ENCODE measurements at regions not wholly inside any gene's neighbourhood (a gene's known extent, or its start where the extent isn't known, plus 50 kb on each side); places are given as distances from the start of the nearest gene placed in this dataset.
"Not testable (repeated sequence)": the region's sequence is repeated elsewhere in the genome, so short reads cannot be mapped to it uniquely, and the experiment has no call there.

GRCh38 chr14:27668531-27668930 is 1070.7 kb upstream of the NOVA1 start:
- no peaks in the 10 kb centered on the region for H3K36me3 Mint-ChIP-seq
- no peaks in the 10 kb centered on the region for H3K36me3 ChIP-seq (ENCODE audit: control insufficient read depth, insufficient read depth, low read length)
- no peak overlapping the region for H3K27ac Mint-ChIP-seq
- peaks cover 3 to 38% (median 17%) of the 10 kb centered on the region in 7 donors for H3K9me3 Mint-ChIP-seq
- peaks cover 0 to 4% of the 10 kb centered on the region in 2 experiments for H3K9me3 ChIP-seq (ENCODE audit: control insufficient read depth in 2 of 2, low read length in 2 of 2)
- DNase-seq: no peak
- no peaks in the 10 kb centered on the region for H3K4me1 Mint-ChIP-seq
- ATAC-seq (ENCODE audit: low read depth in 2 of 2): no peak
- no peak overlapping the region for H3K4me3 Mint-ChIP-seq
- no peaks in the 10 kb centered on the region for H3K4me1 ChIP-seq (ENCODE audit: control insufficient read depth, insufficient read depth, low read length, poor library complexity, severe bottlenecking)
- H3K27me3 Mint-ChIP-seq: no peaks in the 10 kb centered on the region
- H3K27me3 ChIP-seq (ENCODE audit: control insufficient read depth, insufficient read depth, low read length): no peaks in the 10 kb centered on the region
- H3K27ac ChIP-seq (ENCODE audit: insufficient read depth, low read length, poor library complexity, severe bottlenecking): no peak overlapping the region
- no peak overlapping the region for H3K4me3 ChIP-seq (ENCODE audit: low read depth, low read length)

- Mint-ChIP-seq H3K4me3 (no peak overlapping the region), H3K4me1 (no peaks in the 10 kb centered on the region), H3K9me3 (peaks cover 1 to 27% (median 9%) of the 10 kb centered on the region in 7 donors), H3K27me3 (no peaks in the 10 kb centered on the region), H3K36me3 (no peaks in the 10 kb centered on the region), H3K27ac (no peak overlapping the region)
- DNase-seq (no peak), ATAC-seq (ENCODE audit: low read depth in 2 of 2) (no peak)
- H3K27me3 ChIP-seq (ENCODE audit: control insufficient read depth, insufficient read depth, low read length): no peaks in the 10 kb centered on the region
- H3K36me3 ChIP-seq (ENCODE audit: control insufficient read depth, insufficient read depth, low read length): no peaks in the 10 kb centered on the region
- no peak overlapping the region for H3K27ac ChIP-seq (ENCODE audit: insufficient read depth, low read length, poor library complexity, severe bottlenecking)
- H3K4me1 ChIP-seq (ENCODE audit: control insufficient read depth, insufficient read depth, low read length, poor library complexity, severe bottlenecking): no peaks in the 10 kb centered on the region
- peaks cover 0 to 4% of the 10 kb centered on the region in 2 experiments for H3K9me3 ChIP-seq (ENCODE audit: control insufficient read depth in 2 of 2, low read length in 2 of 2)
- H3K4me3 ChIP-seq (ENCODE audit: low read depth, low read length): no peak overlapping the region
Observed at GRCh38 chr14:27672047-27672446, 1074.2 kb upstream of the NOVA1 start.

DNA sequence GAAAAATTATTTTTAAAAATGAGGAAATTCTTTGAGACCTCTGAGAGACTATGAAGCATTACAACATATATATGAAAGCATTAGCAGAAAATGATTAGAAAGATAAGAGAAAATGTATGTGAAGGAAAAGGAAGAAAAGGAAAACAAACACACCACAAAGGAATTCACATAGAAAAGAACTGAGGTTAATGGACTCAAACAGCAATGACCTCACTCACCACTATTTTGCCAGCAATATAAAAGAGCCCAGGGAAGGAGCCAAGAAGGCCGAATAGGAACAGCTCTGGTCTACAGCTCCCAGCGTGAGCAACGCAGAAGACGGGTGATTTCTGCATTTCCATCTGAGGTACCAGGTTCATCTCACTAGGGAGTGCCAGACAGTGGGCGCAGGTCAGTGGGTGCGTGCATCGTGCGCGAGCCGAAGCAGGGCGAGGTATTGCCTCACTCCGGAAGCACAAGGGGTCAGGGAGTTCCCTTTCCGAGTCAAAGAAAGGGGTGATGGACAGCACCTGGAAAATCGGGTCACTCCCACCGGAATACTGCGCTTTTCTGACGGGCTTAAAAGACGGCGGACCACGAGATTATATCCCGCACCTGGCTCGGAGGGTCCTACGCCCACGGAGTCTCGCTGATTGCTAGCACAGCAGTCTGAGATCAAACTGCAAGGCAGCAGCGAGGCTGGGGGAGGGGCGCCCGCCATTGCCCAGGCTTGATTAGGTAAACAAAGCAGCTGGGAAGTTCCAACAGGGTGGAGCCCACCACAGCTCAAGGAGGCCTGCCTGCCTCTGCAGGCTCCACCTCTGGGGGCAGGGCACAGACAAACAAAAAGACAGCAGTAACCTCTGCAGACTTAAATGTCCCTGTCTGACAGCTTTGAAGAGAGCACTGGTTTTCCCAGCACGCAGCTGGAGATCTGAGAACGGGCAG is 1075.2 kb upstream of the NOVA1 start:
- H3K9me3 Mint-ChIP-seq: peaks cover 1 to 24% (median 9%) of the 10 kb centered on the region in 7 donors
- not testable (repeated sequence) for H3K36me3 ChIP-seq (ENCODE audit: control insufficient read depth, insufficient read depth, low read length); H3K27ac Mint-ChIP-seq; DNase-seq; ATAC-seq (ENCODE audit: low read depth in 2 of 2); H3K4me3 ChIP-seq (ENCODE audit: low read depth, low read length); H3K27me3 ChIP-seq (ENCODE audit: control insufficient read depth, insufficient read depth, low read length); H3K4me1 ChIP-seq (ENCODE audit: control insufficient read depth, insufficient read depth, low read length, poor library complexity, severe bottlenecking); H3K4me3 Mint-ChIP-seq; H3K27me3 Mint-ChIP-seq; H3K36me3 Mint-ChIP-seq; H3K9me3 ChIP-seq (ENCODE audit: control insufficient read depth in 2 of 2, low read length in 2 of 2); H3K4me1 Mint-ChIP-seq; H3K27ac ChIP-seq (ENCODE audit: insufficient read depth, low read length, poor library complexity, severe bottlenecking)

DNA sequence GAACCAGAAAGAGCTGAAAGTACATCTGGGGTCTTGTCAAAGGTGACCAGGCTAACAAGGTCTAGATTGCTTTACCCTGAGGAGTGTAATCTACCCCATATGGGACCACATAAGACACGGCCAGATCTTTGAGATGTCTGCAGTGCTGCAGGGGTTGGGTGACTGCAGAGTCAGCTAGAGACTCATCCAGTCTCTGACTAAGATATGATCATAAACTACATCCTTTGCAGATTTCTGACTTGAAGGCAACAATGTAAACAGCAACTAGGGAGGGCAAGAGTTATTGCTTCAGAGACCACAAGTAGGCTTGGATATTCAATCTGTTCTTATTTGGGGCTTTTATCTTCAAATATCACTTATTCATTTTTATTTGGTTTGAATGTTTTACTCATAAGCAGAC is 1080.5 kb upstream of the FOXG1 start:
- H3K4me3 ChIP-seq (ENCODE audit: low read depth, low read length): no peak overlapping the region
- no peaks in the 10 kb centered on the region for H3K36me3 ChIP-seq (ENCODE audit: control insufficient read depth, insufficient read depth, low read length)
- no peaks in the 10 kb centered on the region for H3K27me3 Mint-ChIP-seq
- ATAC-seq (ENCODE audit: low read depth in 2 of 2): no peak
- no peak for DNase-seq
- no peaks in the 10 kb centered on the region for H3K4me1 Mint-ChIP-seq
- no peaks in the 10 kb centered on the region for H3K27me3 ChIP-seq (ENCODE audit: control insufficient read depth, insufficient read depth, low read length)
- no peaks in the 10 kb centered on the region for H3K36me3 Mint-ChIP-seq
- H3K27ac ChIP-seq (ENCODE audit: insufficient read depth, low read length, poor library complexity, severe bottlenecking): no peak overlapping the region
- H3K9me3 Mint-ChIP-seq: peaks cover 0 to 32% (median 7%) of the 10 kb centered on the region in 7 donors
- peaks cover 1 to 22% of the 10 kb centered on the region in 2 experiments for H3K9me3 ChIP-seq (ENCODE audit: control insufficient read depth in 2 of 2, low read length in 2 of 2)
- H3K4me3 Mint-ChIP-seq: no peak overlapping the region
- H3K27ac Mint-ChIP-seq: no peak overlapping the region
- H3K4me1 ChIP-seq (ENCODE audit: control insufficient read depth, insufficient read depth, low read length, poor library complexity, severe bottlenecking): no peaks in the 10 kb centered on the region

- DNase-seq (no peak), ATAC-seq (ENCODE audit: low read depth in 2 of 2) (no peak)
- Histone ChIP-seq H3K27me3 (ENCODE audit: control insufficient read depth, insufficient read depth, low read length) (no peaks in the 10 kb centered on the region), H3K4me3 (ENCODE audit: low read depth, low read length) (no peak overlapping the region), H3K4me1 (ENCODE audit: control insufficient read depth, insufficient read depth, low read length, poor library complexity, severe bottlenecking) (no peaks in the 10 kb centered on the region), H3K9me3 (ENCODE audit: control insufficient read depth in 2 of 2, low read length in 2 of 2) (peaks cover 0 to 22% of the 10 kb centered on the region in 2 experiments), H3K27ac (ENCODE audit: insufficient read depth, low read length, poor library complexity, severe bottlenecking) (no peak overlapping the region), H3K36me3 (ENCODE audit: control insufficient read depth, insufficient read depth, low read length) (no peaks in the 10 kb centered on the region)
- Mint-ChIP-seq H3K27ac (no peak overlapping the region), H3K4me3 (no peak overlapping the region), H3K9me3 (peaks cover 0 to 43% (median 7%) of the 10 kb centered on the region in 7 donors), H3K36me3 (no peaks in the 10 kb centered on the region), H3K4me1 (no peaks in the 10 kb centered on the region), H3K27me3 (no peaks in the 10 kb centered on the region)
Observed at GRCh38 chr14:27688841-27689444, 1077.6 kb upstream of the FOXG1 start.

GRCh38 chr14:27712364-27712763 is 1054.2 kb upstream of the FOXG1 start:
- DNase-seq (no peak), ATAC-seq (ENCODE audit: low read depth in 2 of 2) (no peak)
- peaks cover 12 to 14% of the 10 kb centered on the region in 2 experiments for H3K9me3 ChIP-seq (ENCODE audit: control insufficient read depth in 2 of 2, low read length in 2 of 2)
- no peaks in the 10 kb centered on the region for H3K27me3 Mint-ChIP-seq
- no peak overlapping the region for H3K4me3 ChIP-seq (ENCODE audit: low read depth, low read length)
- H3K4me3 Mint-ChIP-seq: no peak overlapping the region
- H3K36me3 ChIP-seq (ENCODE audit: control insufficient read depth, insufficient read depth, low read length): no peaks in the 10 kb centered on the region
- no peak overlapping the region for H3K27ac Mint-ChIP-seq
- no peaks in the 10 kb centered on the region for H3K4me1 Mint-ChIP-seq
- no peaks in the 10 kb centered on the region for H3K4me1 ChIP-seq (ENCODE audit: control insufficient read depth, insufficient read depth, low read length, poor library complexity, severe bottlenecking)
- H3K27ac ChIP-seq (ENCODE audit: insufficient read depth, low read length, poor library complexity, severe bottlenecking): no peak overlapping the region
- no peaks in the 10 kb centered on the region for H3K36me3 Mint-ChIP-seq
- H3K27me3 ChIP-seq (ENCODE audit: control insufficient read depth, insufficient read depth, low read length): no peaks in the 10 kb centered on the region
- peaks cover 1 to 53% (median 12%) of the 10 kb centered on the region in 7 donors for H3K9me3 Mint-ChIP-seq

- peaks cover 12 to 18% of the 10 kb centered on the region in 2 experiments for H3K9me3 ChIP-seq (ENCODE audit: control insufficient read depth in 2 of 2, low read length in 2 of 2)
- no peaks in the 10 kb centered on the region for H3K4me1 ChIP-seq (ENCODE audit: control insufficient read depth, insufficient read depth, low read length, poor library complexity, severe bottlenecking)
- Mint-ChIP-seq H3K27me3 (no peaks in the 10 kb centered on the region), H3K27ac (no peak overlapping the region), H3K9me3 (peaks cover 1 to 44% (median 15%) of the 10 kb centered on the region in 7 donors), H3K4me1 (no peaks in the 10 kb centered on the region), H3K36me3 (no peaks in the 10 kb centered on the region), H3K4me3 (no peak overlapping the region)
- H3K36me3 ChIP-seq (ENCODE audit: control insufficient read depth, insufficient read depth, low read length): no peaks in the 10 kb centered on the region
- DNase-seq (no peak), ATAC-seq (ENCODE audit: low read depth in 2 of 2) (no peak)
- no peak overlapping the region for H3K27ac ChIP-seq (ENCODE audit: insufficient read depth, low read length, poor library complexity, severe bottlenecking)
- no peaks in the 10 kb centered on the region for H3K27me3 ChIP-seq (ENCODE audit: control insufficient read depth, insufficient read depth, low read length)
- H3K4me3 ChIP-seq (ENCODE audit: low read depth, low read length): no peak overlapping the region
Observed at GRCh38 chr14:27715561-27715960, 1051.0 kb upstream of the FOXG1 start.

All from CD4-positive, CD25-positive, alpha-beta regulatory T cell (primary cell).